HG02642 (cell line): ENCODE measurements at regions not wholly inside any gene's neighbourhood (a gene's known extent, or its start where the extent isn't known, plus 50 kb on each side); places are given as distances from the start of the nearest gene placed in this dataset.

Experiments
- ATAC-seq: cut with Tn5 transposase; IDR thresholded peaks from one replicate; pipeline ENCODE4 v1.9.1; 2021; ENCODE audit warnings: mild to moderate bottlenecking; ENCODE audit not compliant: unreplicated experiment, poor library complexity

GRCh38 chr13:39888865-39889810 lies 233.7 kb downstream of the COG6 start:
- ATAC-seq, result no peak

- no peak for ATAC-seq
Observed at GRCh38 chr13:39890537-39890936, 235.1 kb downstream of the COG6 start.

GRCh38 chr13:39892721-39893685 lies 237.5 kb downstream of the COG6 start:
- no peak for ATAC-seq

GRCh38 chr13:39893808-39894207 lies 238.3 kb downstream of the COG6 start:
- ATAC-seq, result no peak

GRCh38 chr13:39894586-39894985 lies 239.1 kb downstream of the COG6 start:
- no peak for ATAC-seq

- ATAC-seq, result no peak
Observed at GRCh38 chr13:39895254-39895653, 239.8 kb downstream of the COG6 start.

- no peak for ATAC-seq
Observed at GRCh38 chr13:39897636-39898035, 242.2 kb downstream of the COG6 start.

GRCh38 chr13:39900106-39900750 lies 244.8 kb downstream of the COG6 start:
- no peak for ATAC-seq

GRCh38 chr13:39904959-39905358 lies 249.5 kb downstream of the COG6 start:
- ATAC-seq, result no peak

GRCh38 chr13:39909634-39910033 lies 254.2 kb downstream of the COG6 start:
- no peak for ATAC-seq

- no peak for ATAC-seq
Observed at GRCh38 chr13:39910041-39910440, 254.6 kb downstream of the COG6 start.

GRCh38 chr13:39910833-39911232 lies 255.4 kb downstream of the COG6 start:
- no peak for ATAC-seq

- ATAC-seq, result no peak
Observed at GRCh38 chr13:39913339-39913738, 257.9 kb downstream of the COG6 start.

- ATAC-seq, result no peak
Observed at GRCh38 chr13:39913928-39914327, 258.5 kb downstream of the COG6 start.

- no peak for ATAC-seq
Observed at GRCh38 chr13:39915418-39915817, 260.0 kb downstream of the COG6 start.

GRCh38 chr13:39916330-39916729 lies 260.9 kb downstream of the COG6 start:
- no peak for ATAC-seq

GRCh38 chr13:39918620-39919236 lies 263.3 kb downstream of the COG6 start:
- no peak for ATAC-seq

GRCh38 chr13:39920613-39921012 lies 265.2 kb downstream of the COG6 start:
- no peak for ATAC-seq

GRCh38 chr13:39926345-39926744 lies 270.9 kb downstream of the COG6 start:
- no peak for ATAC-seq

- no peak for ATAC-seq
Observed at GRCh38 chr13:39928261-39928660, 272.8 kb downstream of the COG6 start.
